ENCODE measurements at regions not wholly inside any gene's neighbourhood (a gene's known extent, or its start where the extent isn't known, plus 50 kb on each side); places are given as distances from the start of the nearest gene placed in this dataset.

DNA sequence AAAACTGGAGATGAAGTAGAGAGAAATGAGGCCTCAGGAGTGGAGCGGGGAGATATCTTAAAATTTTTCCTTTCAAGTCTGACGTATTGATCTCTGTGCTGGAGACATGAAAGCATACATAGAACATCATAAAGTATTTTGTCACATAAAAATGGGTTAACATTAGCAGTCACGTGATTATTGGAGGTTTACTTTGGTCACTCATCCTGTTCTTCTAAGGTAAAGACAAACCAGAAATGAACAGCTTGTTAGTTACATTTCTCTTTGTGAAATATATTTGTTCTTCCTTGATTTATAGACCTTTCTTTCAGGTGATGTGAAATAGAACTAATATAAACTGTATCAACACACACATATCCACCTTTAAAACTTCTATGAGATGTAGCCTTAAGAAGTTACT, 324.1 kb downstream of the SQOR start:
- TF ChIP-seq, protein P1, sequence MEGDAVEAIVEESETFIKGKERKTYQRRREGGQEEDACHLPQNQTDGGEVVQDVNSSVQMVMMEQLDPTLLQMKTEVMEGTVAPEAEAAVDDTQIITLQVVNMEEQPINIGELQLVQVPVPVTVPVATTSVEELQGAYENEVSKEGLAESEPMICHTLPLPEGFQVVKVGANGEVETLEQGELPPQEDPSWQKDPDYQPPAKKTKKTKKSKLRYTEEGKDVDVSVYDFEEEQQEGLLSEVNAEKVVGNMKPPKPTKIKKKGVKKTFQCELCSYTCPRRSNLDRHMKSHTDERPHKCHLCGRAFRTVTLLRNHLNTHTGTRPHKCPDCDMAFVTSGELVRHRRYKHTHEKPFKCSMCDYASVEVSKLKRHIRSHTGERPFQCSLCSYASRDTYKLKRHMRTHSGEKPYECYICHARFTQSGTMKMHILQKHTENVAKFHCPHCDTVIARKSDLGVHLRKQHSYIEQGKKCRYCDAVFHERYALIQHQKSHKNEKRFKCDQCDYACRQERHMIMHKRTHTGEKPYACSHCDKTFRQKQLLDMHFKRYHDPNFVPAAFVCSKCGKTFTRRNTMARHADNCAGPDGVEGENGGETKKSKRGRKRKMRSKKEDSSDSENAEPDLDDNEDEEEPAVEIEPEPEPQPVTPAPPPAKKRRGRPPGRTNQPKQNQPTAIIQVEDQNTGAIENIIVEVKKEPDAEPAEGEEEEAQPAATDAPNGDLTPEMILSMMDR (IDR thresholded peaks at IDR 0.05; ENCODE audit: low read depth, low read length) = no peak
- TF ChIP-seq POLR2A (IDR thresholded peaks at IDR 0.05; ENCODE audit: extremely low read depth, insufficient read length) (no peak), MYC (IDR thresholded peaks at IDR 0.05; ENCODE audit: low read depth, low read length) (no peak)
